M059J (cell line): ENCODE measurements at regions not wholly inside any gene's neighbourhood (a gene's known extent, or its start where the extent isn't known, plus 50 kb on each side); places are given as distances from the start of the nearest gene placed in this dataset.

Experiments used
- DNase-seq: peaks from one replicate; pipeline ENCODE4 v3.0.0-alpha.2; 2012; ENCODE audit warnings: low read depth

DNA sequence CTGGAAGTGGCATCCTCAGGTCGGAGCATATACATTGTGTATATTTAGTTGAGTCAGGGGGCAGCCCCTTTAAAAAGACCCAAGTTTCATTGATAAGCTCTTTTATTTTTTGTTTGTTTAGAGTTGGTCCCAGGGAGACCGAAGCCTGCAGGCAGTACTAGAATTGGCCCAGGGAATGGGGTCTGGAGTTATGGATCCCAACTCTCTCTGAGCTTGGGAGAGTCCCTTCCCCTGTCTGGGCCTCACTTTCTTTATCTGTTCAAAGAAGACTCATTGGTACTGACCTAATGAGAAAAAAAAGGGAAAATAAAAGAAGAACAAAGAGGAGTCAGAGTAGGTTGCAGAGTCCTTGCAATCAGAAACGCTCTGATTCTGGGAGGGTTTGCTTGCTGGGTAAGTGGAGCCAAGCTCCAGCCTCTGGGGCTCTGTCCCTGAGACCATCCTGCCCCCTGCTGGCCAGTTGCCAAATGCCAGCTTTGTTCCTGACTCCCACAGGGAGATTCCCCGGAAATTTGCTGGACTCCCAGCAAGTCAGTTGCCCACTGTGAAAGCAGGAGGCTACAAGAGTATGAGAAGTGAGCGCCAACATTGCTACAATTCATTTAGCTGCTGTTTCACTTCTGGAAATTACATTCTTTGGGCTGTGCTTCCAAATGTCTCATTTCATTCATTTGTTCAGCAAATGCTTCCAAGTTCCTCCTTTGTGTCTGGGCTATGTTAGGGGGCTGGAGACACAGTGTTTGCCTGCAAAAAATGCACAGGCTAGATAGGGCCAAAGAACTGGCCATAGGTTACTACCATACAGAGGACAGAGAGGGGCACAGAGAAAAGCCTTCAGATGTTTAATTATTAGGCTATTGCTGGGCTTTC lies 156.2 kb downstream of the MELK start:
- peak; percentile 77 for DNase-seq

GRCh38 chr9:36729906-36730305 lies 157.2 kb downstream of the MELK start:
- no peak for DNase-seq

GRCh38 chr9:36730414-36730813 lies 157.7 kb downstream of the MELK start:
- DNase-seq, result no peak

- peak; percentile 31 for DNase-seq
Observed at GRCh38 chr9:36731068-36731956, 158.6 kb downstream of the MELK start.

DNA sequence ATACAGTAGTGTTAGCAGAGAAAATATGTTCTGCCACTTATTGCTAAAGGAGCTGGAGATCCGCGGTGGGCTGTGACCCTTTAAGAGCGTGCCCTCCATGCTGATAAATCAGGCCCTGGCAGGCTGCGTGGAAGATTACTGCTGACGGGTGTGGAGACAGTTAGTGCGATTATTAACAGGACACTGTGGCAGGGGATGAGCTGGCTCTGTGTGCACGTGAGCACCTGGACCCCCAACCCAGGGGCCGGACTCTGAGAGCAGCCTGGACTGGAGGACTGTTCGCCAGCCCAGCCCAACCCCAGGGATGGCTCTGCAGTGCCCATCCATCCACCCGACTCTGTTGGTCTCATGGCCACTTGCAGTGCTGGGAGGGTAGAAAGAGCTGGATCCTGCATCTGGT lies 162.0 kb downstream of the MELK start:
- no peak for DNase-seq

DNA sequence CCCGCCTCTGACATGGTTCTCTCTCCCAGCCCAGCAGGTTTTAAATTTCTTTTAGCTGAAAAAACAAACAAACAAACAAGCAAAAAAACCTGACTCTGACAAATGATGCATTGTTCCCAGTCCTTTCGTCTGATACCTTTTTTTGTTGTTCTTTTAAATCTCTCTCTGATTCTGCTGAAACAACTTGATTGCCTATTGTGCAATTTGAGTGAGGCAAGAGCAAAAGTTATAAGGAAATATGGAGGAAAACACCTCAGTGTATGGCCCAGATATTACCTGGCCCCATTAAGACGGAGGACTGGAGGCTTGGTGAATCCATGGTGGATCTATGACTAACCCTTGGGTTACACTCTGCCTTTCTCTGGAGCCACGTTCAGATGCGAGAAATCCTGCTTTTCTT lies 164.0 kb downstream of the MELK start:
- no peak for DNase-seq

GRCh38 chr9:36738318-36738976 lies 165.8 kb downstream of the MELK start:
- DNase-seq, result peak; percentile 75

DNA sequence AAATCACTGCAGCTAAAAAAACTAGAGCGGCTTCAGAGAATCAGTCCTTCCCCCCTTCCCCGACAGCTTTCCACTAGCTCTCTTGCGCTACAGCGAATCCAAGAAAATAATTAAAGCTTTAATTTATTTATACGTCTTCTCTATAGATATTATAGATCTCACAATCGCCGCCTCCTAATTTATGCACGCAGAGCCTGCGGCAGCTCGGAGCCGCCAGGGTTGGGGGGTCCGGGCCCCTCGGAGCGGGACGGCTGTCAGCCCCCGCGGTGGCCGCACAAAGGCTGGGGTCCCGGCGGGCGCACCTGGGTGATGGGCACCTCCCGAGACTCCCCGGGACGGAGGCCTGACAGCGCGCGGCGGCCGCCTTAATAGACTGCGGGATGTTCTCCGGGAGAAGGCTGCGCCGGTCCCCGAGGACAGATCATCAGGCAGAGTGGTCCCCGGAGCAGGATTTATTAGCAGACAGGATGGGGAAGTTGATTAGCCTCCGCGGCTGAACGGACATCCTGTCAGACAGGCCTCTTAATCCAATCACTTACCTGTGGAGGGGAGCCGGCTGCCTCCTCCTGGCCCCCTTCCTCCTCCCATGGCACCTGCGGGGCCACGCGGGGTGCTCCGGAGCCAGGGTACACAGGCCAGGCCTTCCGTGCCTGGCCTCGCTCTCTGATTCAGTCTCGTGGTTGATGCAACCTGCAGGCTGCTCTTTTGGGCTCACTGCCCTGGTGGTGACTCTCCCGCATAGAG lies 166.8 kb downstream of the MELK start:
- no peak for DNase-seq

DNA sequence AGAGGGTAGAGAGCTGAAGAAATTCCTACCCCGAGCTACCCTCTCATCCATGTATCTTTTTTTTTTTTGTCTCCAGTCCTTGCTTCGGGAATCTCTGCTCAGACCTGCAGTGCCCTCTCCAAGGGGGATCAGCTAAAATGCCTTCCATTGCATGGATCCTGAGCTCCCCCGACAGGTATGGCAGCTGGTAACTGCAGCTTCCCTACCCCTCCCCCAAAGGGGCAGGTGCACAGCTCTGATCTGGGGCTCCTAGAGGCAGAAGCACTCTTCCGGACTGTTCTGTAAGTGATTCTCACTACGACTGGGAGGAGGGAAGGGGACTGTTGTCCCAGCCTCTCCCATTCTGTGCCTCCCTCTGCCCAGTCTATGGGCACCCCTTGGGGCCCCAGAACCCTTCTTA lies 169.6 kb downstream of the MELK start:
- DNase-seq, result no peak

DNA sequence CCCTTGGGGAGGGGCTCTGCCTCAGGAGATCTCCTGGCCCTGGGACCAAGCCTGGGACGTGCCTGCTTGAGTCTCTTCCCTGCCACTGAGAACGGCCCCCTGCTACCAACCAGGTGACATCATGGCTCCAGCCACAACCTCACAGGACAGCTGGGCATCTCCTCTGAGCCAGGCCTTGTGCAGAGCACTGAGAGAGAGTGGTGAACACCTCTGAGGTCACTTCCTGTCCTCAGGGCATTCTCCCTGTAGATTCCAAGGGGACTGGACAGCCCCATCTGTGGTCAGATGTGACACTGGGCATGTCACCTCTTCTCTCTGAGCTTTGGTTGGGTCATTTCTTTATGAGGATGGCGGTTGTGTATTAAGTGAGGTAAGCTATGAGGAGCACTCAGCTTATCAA lies 172.0 kb downstream of the MELK start:
- peak; percentile 84 for DNase-seq

DNA sequence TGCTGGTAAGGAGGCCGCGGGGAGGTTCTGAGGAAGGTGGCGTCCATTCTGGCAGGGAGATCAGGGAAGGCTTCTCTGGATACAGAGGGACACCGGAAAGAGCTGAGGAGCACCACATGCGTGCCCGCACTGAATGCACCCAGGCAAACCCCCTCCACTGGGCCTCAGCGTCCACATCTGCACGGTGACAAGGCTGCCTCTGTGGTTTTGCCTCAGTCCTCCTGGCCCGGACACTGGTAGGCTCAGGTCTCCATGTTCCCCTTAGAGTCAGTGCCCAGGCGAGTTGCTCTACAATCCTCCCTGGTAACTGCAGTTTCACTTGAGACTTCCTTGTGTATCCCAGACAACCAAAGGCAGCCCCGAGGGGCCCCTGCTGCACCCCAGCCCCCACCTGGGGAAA lies 173.3 kb downstream of the MELK start:
- DNase-seq, result no peak

GRCh38 chr9:36746415-36746814 lies 173.7 kb downstream of the MELK start:
- no peak for DNase-seq

- DNase-seq, result peak; percentile 45
Observed at GRCh38 chr9:36748322-36748899, 175.7 kb downstream of the MELK start.

DNA sequence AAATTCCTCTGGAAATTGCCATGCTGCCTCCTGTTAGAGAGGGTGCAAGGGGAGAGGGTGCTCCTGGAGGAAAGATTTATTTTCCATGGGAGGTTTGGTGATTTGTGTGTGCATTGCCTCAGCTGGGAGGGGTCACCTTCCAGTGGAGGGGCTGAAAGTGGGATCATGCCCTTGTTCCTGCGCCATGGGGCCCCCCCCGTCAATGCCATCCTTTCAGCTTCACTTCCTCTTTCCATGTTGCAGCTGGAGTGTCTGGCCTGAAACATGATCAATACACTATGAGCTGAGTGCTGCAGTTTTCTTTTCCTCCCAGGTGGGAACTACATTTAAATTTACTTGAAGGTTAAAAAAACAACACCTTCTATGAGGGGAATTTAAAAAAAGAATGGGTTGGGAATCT lies 176.8 kb downstream of the MELK start:
- no peak for DNase-seq

- no peak for DNase-seq
Observed at GRCh38 chr9:36750630-36751029, 177.9 kb downstream of the MELK start.

GRCh38 chr9:36755019-36755418 lies 182.3 kb downstream of the MELK start:
- DNase-seq, result no peak

DNA sequence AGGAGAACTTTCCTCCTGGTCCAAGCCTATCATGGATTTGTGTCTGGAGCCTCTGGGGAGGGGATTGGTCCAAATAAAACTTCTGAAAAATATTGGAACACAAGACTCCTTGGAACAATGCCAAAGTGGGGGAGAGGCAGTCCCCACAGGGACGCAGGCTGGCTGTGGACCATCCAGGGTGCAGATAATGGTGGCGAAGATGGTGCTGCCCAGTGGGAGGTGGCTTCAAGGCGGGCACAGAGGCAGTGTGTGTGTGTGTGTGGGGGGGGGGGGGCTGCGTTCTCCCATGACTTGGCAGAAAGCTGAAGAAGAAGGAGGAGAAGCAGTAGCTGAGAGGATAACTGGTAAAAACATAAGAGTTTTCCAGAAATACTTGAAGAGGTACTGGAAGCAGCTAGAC lies 186.4 kb downstream of the MELK start:
- DNase-seq, result no peak

DNA sequence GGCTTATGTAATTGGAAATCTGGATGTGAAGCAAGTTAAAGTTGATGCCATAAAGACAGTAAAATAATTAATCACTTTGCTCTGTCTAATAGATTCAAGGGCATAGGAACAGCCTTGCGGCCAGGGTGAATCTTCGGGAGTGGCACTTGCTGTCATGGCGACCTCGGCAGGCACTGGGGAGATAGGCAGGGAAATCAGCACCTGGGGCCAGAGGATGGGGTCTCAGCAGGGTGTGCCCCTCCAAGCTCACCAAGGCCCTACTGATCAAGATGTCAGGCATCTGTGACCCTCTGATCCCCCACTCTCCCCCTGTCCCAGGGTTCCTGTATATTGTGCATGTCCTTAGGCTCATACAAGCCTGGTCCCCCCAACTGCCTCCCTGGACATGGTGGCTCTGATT lies 187.3 kb downstream of the MELK start:
- DNase-seq, result no peak

GRCh38 chr9:36760667-36761420 lies 188.1 kb downstream of the MELK start:
- DNase-seq, result no peak

GRCh38 chr9:36762958-36763357 lies 190.3 kb downstream of the MELK start:
- no peak for DNase-seq

DNA sequence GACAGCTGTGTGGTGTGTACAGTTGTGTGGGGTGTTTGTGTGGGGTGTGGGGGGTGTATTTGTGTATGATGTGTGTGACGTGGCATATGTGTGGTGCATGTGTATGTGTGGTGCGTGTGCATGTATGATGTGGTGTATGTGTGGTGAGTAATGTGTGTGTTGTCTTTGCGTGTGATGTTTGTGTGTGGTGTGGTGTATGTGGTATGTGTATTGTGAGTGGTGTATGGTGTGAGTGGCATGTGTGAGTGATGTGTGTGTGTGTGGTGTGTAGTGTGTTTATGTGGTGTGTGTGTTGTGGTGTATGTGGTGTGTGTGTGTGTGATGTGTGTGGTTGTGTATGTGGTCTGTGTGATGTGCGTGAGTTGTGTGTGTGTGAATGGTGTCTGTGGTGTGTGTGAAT lies 191.1 kb downstream of the MELK start:
- no peak for DNase-seq
